T-helper 2 cell treated with Interferon-gamma antibody and Interleukin-4, amounts not matched to agents 100 ng/mL and 5 ng/mL, for 36 hours (primary cell): ENCODE measurements at regions not wholly inside any gene's neighbourhood (a gene's known extent, or its start where the extent isn't known, plus 50 kb on each side); places are given as distances from the start of the nearest gene placed in this dataset.

Source experiments
- intact Hi-C: fragments of 100-400 bp; cut with micrococcal nuclease; formaldehyde crosslinking; loops from one replicate; pipeline ENCODE4 v1.15.1; 2023

- intact Hi-C loops: no loop called here
These were observed 68.1 kb downstream of the HTR5A start for GRCh38 chr7:155138204-155138603.

- intact Hi-C loops: no loop called here
These were observed 71.4 kb downstream of the HTR5A start for GRCh38 chr7:155141562-155141961.

GRCh38 chr7:155143381-155143780 lies 73.3 kb downstream of the HTR5A start:
- intact Hi-C loops: no loop called here

- intact Hi-C loops: no loop called here
These were observed 74.2 kb downstream of the HTR5A start for GRCh38 chr7:155144371-155144770.

- intact Hi-C loops: no loop called here
These were observed 75.5 kb downstream of the HTR5A start for GRCh38 chr7:155145477-155146255.

- intact Hi-C loops: no loop called here
These were observed 77.0 kb downstream of the HTR5A start for GRCh38 chr7:155147172-155147571.

- intact Hi-C loops: no loop called here
These were observed 77.5 kb downstream of the HTR5A start for GRCh38 chr7:155147624-155148023.

GRCh38 chr7:155153676-155154075 lies 83.6 kb downstream of the HTR5A start:
- intact Hi-C loops: no loop called here

GRCh38 chr7:155154586-155154985 lies 84.5 kb downstream of the HTR5A start:
- intact Hi-C loops: no loop called here

- intact Hi-C loops: no loop called here
These were observed 91.6 kb downstream of the HTR5A start for GRCh38 chr7:155161690-155162089.

GRCh38 chr7:155162422-155162821 lies 92.3 kb downstream of the HTR5A start:
- intact Hi-C loops: no loop called here

GRCh38 chr7:155163696-155164095 lies 93.6 kb downstream of the HTR5A start:
- intact Hi-C loops: no loop called here

GRCh38 chr7:155164316-155164715 lies 94.2 kb downstream of the HTR5A start:
- intact Hi-C loops: no loop called here

- intact Hi-C loops: no loop called here
These were observed 96.0 kb downstream of the HTR5A start for GRCh38 chr7:155166108-155166507.

- intact Hi-C loops: no loop called here
These were observed 96.7 kb downstream of the HTR5A start for GRCh38 chr7:155166673-155167370.

GRCh38 chr7:155167706-155168365 lies 97.7 kb downstream of the HTR5A start:
- intact Hi-C loops: no loop called here

GRCh38 chr7:155168597-155169480 lies 98.7 kb downstream of the HTR5A start:
- intact Hi-C loops: no loop called here

- intact Hi-C loops: no loop called here
These were observed 99.5 kb downstream of the HTR5A start for GRCh38 chr7:155169498-155170065.

- intact Hi-C loops: no loop called here
These were observed 100.2 kb downstream of the HTR5A start for GRCh38 chr7:155170331-155170730.

GRCh38 chr7:155172141-155172540 lies 102.0 kb downstream of the HTR5A start:
- intact Hi-C loops: no loop called here

- intact Hi-C loops: no loop called here
These were observed 103.8 kb downstream of the HTR5A start for GRCh38 chr7:155173905-155174304.
